ENCODE measurements at regions not wholly inside any gene's neighbourhood (a gene's known extent, or its start where the extent isn't known, plus 50 kb on each side); places are given as distances from the start of the nearest gene placed in this dataset.

DNA sequence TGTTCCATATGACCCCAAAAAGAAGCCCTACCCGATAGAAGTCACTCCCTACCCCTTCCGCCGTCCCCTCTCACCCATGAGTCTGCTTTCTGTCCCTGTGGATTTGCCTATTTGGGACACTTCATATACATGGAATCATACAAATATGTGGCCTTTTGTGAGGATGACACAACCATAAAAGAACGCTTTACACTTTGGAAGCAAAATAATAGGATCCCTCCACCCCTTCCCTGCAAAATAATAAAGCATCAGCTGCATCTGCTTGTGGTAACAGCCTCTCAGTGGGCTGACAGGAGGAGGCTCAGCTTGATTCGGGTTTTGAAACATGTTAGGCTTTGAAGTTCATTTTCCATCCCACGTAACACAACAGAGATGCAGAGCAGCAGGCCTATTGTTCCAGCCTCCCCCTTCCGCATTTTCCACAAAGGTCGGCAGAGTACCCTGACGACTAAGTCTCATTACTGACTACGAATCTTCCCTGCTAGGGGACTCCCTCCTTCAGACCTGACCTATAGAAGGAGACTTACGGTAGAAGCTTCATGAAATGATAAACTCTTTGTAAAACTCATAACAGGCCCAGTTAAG lies 99.1 kb downstream of the ALDH8A1 start:
- Histone ChIP-seq H3K9ac (ENCODE audit: low read length) (no peak overlapping the region), H3K27me3 (replicated peaks; ENCODE audit: insufficient read depth, low read length) (no peaks in the 10 kb centered on the region), H4K20me1 (ENCODE audit: insufficient read depth, low read length) (no peaks in the 10 kb centered on the region), H3K79me2 (ENCODE audit: low read length) (no peaks in the 10 kb centered on the region), H3K9me2 (replicated peaks; ENCODE audit: insufficient read depth, low read length) (no peaks in the 10 kb centered on the region), H3F3A (ENCODE audit: insufficient read depth, low read length) (no peaks in the 10 kb centered on the region), H2AFZ (ENCODE audit: low read length) (no peak overlapping the region), H3K36me3 (replicated peaks; ENCODE audit: insufficient read depth, low read length) (no peaks in the 10 kb centered on the region), H3K9me3 (replicated peaks; ENCODE audit: insufficient read depth, low read length) (no peaks in the 10 kb centered on the region), H3K4me3 (ENCODE audit: low read length) (no peak overlapping the region), H3K4me1 (ENCODE audit: low read length) (no peaks in the 10 kb centered on the region), H3K4me2 (ENCODE audit: low read depth, low read length) (no peak overlapping the region), H3K27ac (ENCODE audit: low read length) (no peak overlapping the region)
- DNase-seq = no peak
- TF ChIP-seq, protein P1, sequence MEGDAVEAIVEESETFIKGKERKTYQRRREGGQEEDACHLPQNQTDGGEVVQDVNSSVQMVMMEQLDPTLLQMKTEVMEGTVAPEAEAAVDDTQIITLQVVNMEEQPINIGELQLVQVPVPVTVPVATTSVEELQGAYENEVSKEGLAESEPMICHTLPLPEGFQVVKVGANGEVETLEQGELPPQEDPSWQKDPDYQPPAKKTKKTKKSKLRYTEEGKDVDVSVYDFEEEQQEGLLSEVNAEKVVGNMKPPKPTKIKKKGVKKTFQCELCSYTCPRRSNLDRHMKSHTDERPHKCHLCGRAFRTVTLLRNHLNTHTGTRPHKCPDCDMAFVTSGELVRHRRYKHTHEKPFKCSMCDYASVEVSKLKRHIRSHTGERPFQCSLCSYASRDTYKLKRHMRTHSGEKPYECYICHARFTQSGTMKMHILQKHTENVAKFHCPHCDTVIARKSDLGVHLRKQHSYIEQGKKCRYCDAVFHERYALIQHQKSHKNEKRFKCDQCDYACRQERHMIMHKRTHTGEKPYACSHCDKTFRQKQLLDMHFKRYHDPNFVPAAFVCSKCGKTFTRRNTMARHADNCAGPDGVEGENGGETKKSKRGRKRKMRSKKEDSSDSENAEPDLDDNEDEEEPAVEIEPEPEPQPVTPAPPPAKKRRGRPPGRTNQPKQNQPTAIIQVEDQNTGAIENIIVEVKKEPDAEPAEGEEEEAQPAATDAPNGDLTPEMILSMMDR (IDR thresholded peaks at IDR 0.05; ENCODE audit: low read length) = no peak
- TF ChIP-seq EZH2 (optimal IDR thresholded peaks at IDR 0.05; ENCODE audit: low read depth, low read length) = no peak

DNA sequence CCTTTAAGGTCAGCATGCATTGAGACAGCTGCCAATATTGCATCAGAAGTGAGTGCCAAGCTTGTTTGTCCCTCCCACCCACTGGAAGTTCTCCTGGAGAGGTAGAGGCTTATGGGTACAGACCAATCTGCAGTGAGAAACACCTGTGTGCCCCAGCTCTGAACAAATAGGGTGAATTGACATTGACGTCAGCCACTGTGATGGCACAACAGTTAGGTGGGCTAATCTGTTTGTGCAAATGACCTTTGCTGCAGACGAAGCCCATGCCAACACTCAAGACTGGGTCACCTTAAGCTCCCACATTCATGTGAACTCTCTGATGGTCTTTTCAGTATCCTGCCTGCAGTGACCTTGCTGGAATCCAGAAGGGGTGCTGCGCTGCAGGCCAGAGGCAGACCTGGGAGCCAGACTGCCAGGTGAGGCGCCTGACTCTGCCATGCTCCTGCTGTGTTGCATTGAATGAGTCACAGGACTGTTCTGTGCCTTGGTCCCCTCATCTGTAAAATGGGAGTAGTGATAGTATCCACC lies 99.9 kb downstream of the ALDH8A1 start:
- Histone ChIP-seq H3K27ac (ENCODE audit: low read length) (no peak overlapping the region), H3K36me3 (replicated peaks; ENCODE audit: insufficient read depth, low read length) (no peaks in the 10 kb centered on the region), H3K9ac (ENCODE audit: low read length) (no peak overlapping the region), H3K9me2 (replicated peaks; ENCODE audit: insufficient read depth, low read length) (no peaks in the 10 kb centered on the region), H4K20me1 (ENCODE audit: insufficient read depth, low read length) (no peaks in the 10 kb centered on the region), H3K4me3 (ENCODE audit: low read length) (no peak overlapping the region), H3K79me2 (ENCODE audit: low read length) (no peaks in the 10 kb centered on the region), H3K9me3 (replicated peaks; ENCODE audit: insufficient read depth, low read length) (no peaks in the 10 kb centered on the region), H2AFZ (ENCODE audit: low read length) (no peak overlapping the region), H3K4me2 (ENCODE audit: low read depth, low read length) (no peak overlapping the region), H3K4me1 (ENCODE audit: low read length) (no peaks in the 10 kb centered on the region), H3K27me3 (replicated peaks; ENCODE audit: insufficient read depth, low read length) (no peaks in the 10 kb centered on the region), H3F3A (ENCODE audit: insufficient read depth, low read length) (no peaks in the 10 kb centered on the region)
- DNase-seq = no peak
- TF ChIP-seq, protein P1 (IDR thresholded peaks at IDR 0.05; ENCODE audit: low read length) = no peak
- TF ChIP-seq EZH2phosphoT487 (IDR thresholded peaks at IDR 0.05; ENCODE audit: low read length) (no peak), EZH2 (optimal IDR thresholded peaks at IDR 0.05; ENCODE audit: low read depth, low read length) (no peak)

GRCh38 chr6:134848076-134848475 lies 101.8 kb downstream of the ALDH8A1 start:
- Histone ChIP-seq H4K20me1 (ENCODE audit: insufficient read depth, low read length) (no peaks in the 10 kb centered on the region), H3K27ac (ENCODE audit: low read length) (no peak overlapping the region), H3K4me3 (ENCODE audit: low read length) (no peak overlapping the region), H3K36me3 (replicated peaks; ENCODE audit: insufficient read depth, low read length) (no peaks in the 10 kb centered on the region), H3K4me1 (ENCODE audit: low read length) (no peaks in the 10 kb centered on the region), H3K27me3 (replicated peaks; ENCODE audit: insufficient read depth, low read length) (no peaks in the 10 kb centered on the region), H3K9me2 (replicated peaks; ENCODE audit: insufficient read depth, low read length) (no peaks in the 10 kb centered on the region), H3K4me2 (ENCODE audit: low read depth, low read length) (no peak overlapping the region), H3F3A (ENCODE audit: insufficient read depth, low read length) (no peaks in the 10 kb centered on the region), H3K79me2 (ENCODE audit: low read length) (no peaks in the 10 kb centered on the region), H2AFZ (ENCODE audit: low read length) (no peak overlapping the region), H3K9me3 (replicated peaks; ENCODE audit: insufficient read depth, low read length) (no peaks in the 10 kb centered on the region), H3K9ac (ENCODE audit: low read length) (no peak overlapping the region)
- DNase-seq = no peak
- TF ChIP-seq EZH2 (optimal IDR thresholded peaks at IDR 0.05; ENCODE audit: low read depth, low read length) = no peak
- TF ChIP-seq EZH2phosphoT487 (IDR thresholded peaks at IDR 0.05; ENCODE audit: low read length) = no peak
- TF ChIP-seq, protein P1 (IDR thresholded peaks at IDR 0.05; ENCODE audit: low read length) = no peak
